ENCODE measurements at regions not wholly inside any gene's neighbourhood (a gene's known extent, or its start where the extent isn't known, plus 50 kb on each side); places are given as distances from the start of the nearest gene placed in this dataset.

- ATAC-seq (replicated peaks), result no peak
- peaks cover 0 to 6% of the 10 kb centered on the region in 2 donors for H3K27me3 Mint-ChIP-seq
These were observed 170.1 kb upstream of the INHBA start for GRCh38 chr7:41872966-41873365.

DNA sequence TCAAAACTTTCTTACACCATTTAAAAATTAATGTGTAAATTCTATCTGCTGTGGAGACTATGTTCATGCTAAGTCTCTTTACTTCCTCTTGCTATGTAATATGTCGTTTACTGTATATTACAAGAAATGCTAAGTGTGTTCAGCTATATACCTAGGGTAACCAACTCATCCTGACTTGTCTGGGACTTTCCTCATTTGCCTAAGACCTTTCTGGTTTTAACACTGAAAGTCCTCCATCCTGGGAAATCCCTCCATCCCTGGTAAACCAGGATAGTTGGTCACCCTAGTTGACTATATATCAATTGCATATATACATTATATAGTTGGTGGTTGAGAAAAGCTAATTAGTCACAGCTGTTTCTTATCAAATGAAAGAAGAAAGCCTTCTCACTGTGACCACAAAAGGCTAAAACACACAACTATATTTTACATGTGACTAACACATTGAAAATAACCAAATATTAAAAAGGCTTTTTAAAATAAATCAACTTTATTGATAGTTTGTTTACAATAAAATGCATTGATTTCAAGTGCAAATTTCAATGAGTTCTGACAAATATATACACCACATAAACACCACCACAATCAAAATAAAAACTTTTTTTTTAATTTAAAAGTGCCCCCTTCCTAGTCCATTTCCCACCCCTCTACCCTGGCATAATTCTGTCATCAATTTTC is 167.7 kb upstream of the INHBA start:
- DNase-seq, result no peak
- peaks cover 0 to 5% of the 10 kb centered on the region in 2 donors for H3K4me1 Mint-ChIP-seq (ENCODE audit: low read depth in 2 of 2)
- H3K9me3 Mint-ChIP-seq, result no peaks in the 10 kb centered on the region
- H3K36me3 Mint-ChIP-seq (ENCODE audit: insufficient read depth), result no peaks in the 10 kb centered on the region
- H3K4me3 Mint-ChIP-seq, result no peak overlapping the region
- H3K27ac Mint-ChIP-seq, result no peak overlapping the region
- no peak for ATAC-seq (replicated peaks)
- peaks cover 0 to 6% of the 10 kb centered on the region in 2 donors for H3K27me3 Mint-ChIP-seq

More at GRCh38 chr7:41872966-41873365, 170.1 kb upstream of the INHBA start:
- Mint-ChIP-seq H3K9me3 (no peaks in the 10 kb centered on the region), H3K27ac (no peak overlapping the region), H3K36me3 (ENCODE audit: insufficient read depth) (no peaks in the 10 kb centered on the region), H3K4me1 (ENCODE audit: low read depth in 2 of 2) (peaks cover 0 to 11% of the 10 kb centered on the region in 2 donors), H3K4me3 (no peak overlapping the region)
- DNase-seq, result no peak

GRCh38 chr7:41869997-41870396 is 167.1 kb upstream of the INHBA start:
- Mint-ChIP-seq H3K4me1 (ENCODE audit: low read depth in 2 of 2) (peaks cover 0 to 5% of the 10 kb centered on the region in 2 donors), H3K27ac (no peak overlapping the region), H3K4me3 (no peak overlapping the region), H3K9me3 (no peaks in the 10 kb centered on the region), H3K27me3 (peaks cover 0 to 10% of the 10 kb centered on the region in 2 donors), H3K36me3 (ENCODE audit: insufficient read depth) (no peaks in the 10 kb centered on the region)
- ATAC-seq (replicated peaks) (no peak), DNase-seq (no peak)

GRCh38 chr7:41869596-41869995 is 166.7 kb upstream of the INHBA start:
- no peaks in the 10 kb centered on the region for H3K9me3 Mint-ChIP-seq
- H3K4me1 Mint-ChIP-seq (ENCODE audit: low read depth in 2 of 2), result peaks cover 0 to 3% of the 10 kb centered on the region in 2 donors
- H3K36me3 Mint-ChIP-seq (ENCODE audit: insufficient read depth), result no peaks in the 10 kb centered on the region
- no peak for DNase-seq
- no peak for ATAC-seq (replicated peaks)
- no peak overlapping the region for H3K27ac Mint-ChIP-seq
- H3K27me3 Mint-ChIP-seq, result peaks cover 0 to 10% of the 10 kb centered on the region in 2 donors
- no peak overlapping the region for H3K4me3 Mint-ChIP-seq

DNA sequence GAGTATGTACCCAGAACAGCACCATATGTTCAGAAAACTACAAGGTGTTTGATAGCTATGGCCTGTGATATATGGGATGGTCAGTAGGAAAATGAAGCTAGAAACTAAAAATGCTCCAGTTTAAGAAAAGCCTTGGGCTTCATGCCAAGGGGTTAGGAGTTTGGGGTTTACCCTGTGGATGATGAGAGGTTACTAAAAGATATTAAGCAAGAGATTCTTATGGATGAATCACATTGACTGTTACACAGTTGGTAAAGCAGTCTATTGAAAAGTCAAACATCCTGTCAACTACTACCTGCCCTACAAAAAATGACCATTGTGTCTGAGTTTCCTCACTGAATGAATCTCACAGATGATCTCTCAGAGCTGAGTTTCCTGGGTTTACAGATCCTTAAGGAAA is 166.2 kb upstream of the INHBA start:
- ATAC-seq (replicated peaks), result no peak
- no peak overlapping the region for H3K27ac Mint-ChIP-seq
- no peaks in the 10 kb centered on the region for H3K9me3 Mint-ChIP-seq
- H3K4me3 Mint-ChIP-seq, result no peak overlapping the region
- H3K36me3 Mint-ChIP-seq (ENCODE audit: insufficient read depth), result no peaks in the 10 kb centered on the region
- H3K27me3 Mint-ChIP-seq, result peaks cover 0 to 10% of the 10 kb centered on the region in 2 donors
- no peak for DNase-seq
- no peaks in the 10 kb centered on the region for H3K4me1 Mint-ChIP-seq (ENCODE audit: low read depth in 2 of 2)

DNA sequence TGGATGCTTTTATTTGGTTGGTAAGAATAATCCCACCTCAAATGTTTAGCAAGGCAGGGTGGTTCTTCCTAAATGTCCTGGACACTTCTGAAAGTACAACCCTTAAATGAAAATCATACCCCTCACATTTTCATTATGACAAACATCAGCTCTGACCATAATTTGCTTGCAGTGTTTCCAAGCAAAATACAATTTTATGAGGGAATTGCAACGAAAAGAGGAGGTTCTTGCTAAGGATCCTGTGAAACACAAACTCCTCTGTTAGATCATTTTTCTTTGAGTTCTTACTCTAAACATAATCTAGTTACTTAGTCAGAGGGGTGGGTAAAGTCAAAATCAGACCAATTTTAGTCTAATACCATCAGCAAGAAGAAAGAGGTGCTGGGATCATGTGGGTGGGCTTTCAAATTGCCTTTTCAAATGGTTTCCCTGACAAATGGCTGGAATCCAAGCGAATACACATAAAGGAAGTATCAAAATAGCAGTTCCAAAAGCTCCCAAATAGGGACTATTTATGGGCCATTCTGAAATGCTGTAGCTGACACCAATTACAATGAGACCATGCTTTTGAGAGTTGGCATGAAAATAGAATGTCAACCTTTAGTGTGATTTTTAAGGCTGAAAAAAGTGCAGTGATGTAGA is 164.9 kb upstream of the INHBA start:
- no peaks in the 10 kb centered on the region for H3K9me3 Mint-ChIP-seq
- no peaks in the 10 kb centered on the region for H3K36me3 Mint-ChIP-seq (ENCODE audit: insufficient read depth)
- no peak overlapping the region for H3K4me3 Mint-ChIP-seq
- H3K27ac Mint-ChIP-seq, result no peak overlapping the region
- no peaks in the 10 kb centered on the region for H3K4me1 Mint-ChIP-seq (ENCODE audit: low read depth in 2 of 2)
- H3K27me3 Mint-ChIP-seq, result peaks cover 0 to 10% of the 10 kb centered on the region in 2 donors
- no peak for DNase-seq
- ATAC-seq (replicated peaks), result no peak

- Mint-ChIP-seq H3K27me3 (peaks cover 0 to 10% of the 10 kb centered on the region in 2 donors), H3K27ac (no peak overlapping the region), H3K4me3 (no peak overlapping the region), H3K36me3 (ENCODE audit: insufficient read depth) (no peaks in the 10 kb centered on the region), H3K9me3 (no peaks in the 10 kb centered on the region), H3K4me1 (ENCODE audit: low read depth in 2 of 2) (no peaks in the 10 kb centered on the region)
- ATAC-seq (replicated peaks), result no peak
- no peak for DNase-seq
These were observed 159.4 kb upstream of the INHBA start for GRCh38 chr7:41862261-41862660.

GRCh38 chr7:41861642-41862041 is 158.8 kb upstream of the INHBA start:
- DNase-seq, result no peak
- H3K27ac Mint-ChIP-seq, result no peak overlapping the region
- no peak overlapping the region for H3K4me3 Mint-ChIP-seq
- H3K9me3 Mint-ChIP-seq, result no peaks in the 10 kb centered on the region
- H3K4me1 Mint-ChIP-seq (ENCODE audit: low read depth in 2 of 2), result no peaks in the 10 kb centered on the region
- H3K36me3 Mint-ChIP-seq (ENCODE audit: insufficient read depth), result no peaks in the 10 kb centered on the region
- H3K27me3 Mint-ChIP-seq, result peaks cover 0 to 15% of the 10 kb centered on the region in 2 donors
- no peak for ATAC-seq (replicated peaks)

DNA sequence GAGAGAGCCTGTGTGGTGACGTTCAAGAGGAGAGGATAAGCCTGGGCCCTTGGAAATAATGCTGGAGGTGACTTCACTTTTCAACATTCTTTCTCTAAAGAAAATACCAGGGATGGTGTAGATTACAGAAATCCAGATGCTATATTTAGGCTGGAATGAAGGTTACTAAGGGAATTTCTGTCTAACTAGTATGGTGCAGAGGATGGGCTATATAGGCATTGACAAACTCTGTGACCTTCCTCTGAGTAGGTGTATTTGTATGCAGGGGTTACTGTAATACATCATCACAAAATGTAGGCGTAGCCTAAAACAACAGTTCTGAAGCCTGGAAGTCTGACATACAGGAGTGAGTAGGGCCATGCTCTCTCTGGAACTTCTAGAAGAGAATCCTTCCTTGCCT is 155.3 kb upstream of the INHBA start:
- no peak for ATAC-seq (replicated peaks)
- Mint-ChIP-seq H3K4me3 (no peak overlapping the region), H3K27me3 (peaks cover 6 to 25% of the 10 kb centered on the region in 2 donors), H3K27ac (no peak overlapping the region), H3K4me1 (ENCODE audit: low read depth in 2 of 2) (no peaks in the 10 kb centered on the region), H3K36me3 (ENCODE audit: insufficient read depth) (peaks cover 3% of the 10 kb centered on the region), H3K9me3 (no peaks in the 10 kb centered on the region)
- no peak for DNase-seq

- DNase-seq (no peak), ATAC-seq (replicated peaks) (no peak)
- H3K4me3 Mint-ChIP-seq, result no peak overlapping the region
- peaks cover 3% of the 10 kb centered on the region for H3K36me3 Mint-ChIP-seq (ENCODE audit: insufficient read depth)
- no peak overlapping the region for H3K27ac Mint-ChIP-seq
- H3K9me3 Mint-ChIP-seq, result no peaks in the 10 kb centered on the region
- no peaks in the 10 kb centered on the region for H3K4me1 Mint-ChIP-seq (ENCODE audit: low read depth in 2 of 2)
- H3K27me3 Mint-ChIP-seq, result peaks cover 12 to 20% of the 10 kb centered on the region in 2 donors
These were observed 152.9 kb upstream of the INHBA start for GRCh38 chr7:41855798-41856197.

GRCh38 chr7:41847606-41848005 is 144.7 kb upstream of the INHBA start:
- peaks cover 0 to 4% of the 10 kb centered on the region in 2 donors for H3K9me3 Mint-ChIP-seq
- no peak overlapping the region for H3K4me3 Mint-ChIP-seq
- no peak for DNase-seq
- H3K27ac Mint-ChIP-seq, result no peak overlapping the region
- no peak for ATAC-seq (replicated peaks)
- peaks cover 0 to 3% of the 10 kb centered on the region in 2 donors for H3K27me3 Mint-ChIP-seq
- H3K4me1 Mint-ChIP-seq (ENCODE audit: low read depth in 2 of 2), result no peaks in the 10 kb centered on the region
- H3K36me3 Mint-ChIP-seq (ENCODE audit: insufficient read depth), result peaks cover 6% of the 10 kb centered on the region

DNA sequence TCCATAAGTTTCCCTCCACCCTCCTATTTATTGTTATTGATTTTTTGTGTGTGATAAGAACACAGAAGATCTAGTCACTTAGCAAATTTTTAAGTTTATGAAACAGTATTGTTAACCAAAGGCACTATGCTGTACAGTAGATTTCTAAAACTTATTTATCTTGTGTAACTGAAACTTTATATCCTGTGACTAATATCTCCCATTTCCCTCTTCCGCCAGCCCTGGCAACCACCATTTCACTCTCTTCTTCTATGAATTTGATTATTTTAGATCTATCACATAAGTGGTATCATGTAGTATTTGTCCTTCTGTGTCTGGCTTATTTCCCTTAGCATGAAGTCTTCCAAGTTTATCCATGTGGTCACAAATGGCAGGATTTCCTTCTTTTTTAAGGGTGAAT is 144.3 kb upstream of the INHBA start:
- Mint-ChIP-seq H3K4me1 (ENCODE audit: low read depth in 2 of 2) (no peaks in the 10 kb centered on the region), H3K27me3 (no peaks in the 10 kb centered on the region), H3K27ac (no peak overlapping the region), H3K36me3 (ENCODE audit: insufficient read depth) (peaks cover 6% of the 10 kb centered on the region), H3K4me3 (no peak overlapping the region), H3K9me3 (peaks cover 0 to 4% of the 10 kb centered on the region in 2 donors)
- no peak for ATAC-seq (replicated peaks)
- DNase-seq, result no peak

DNA sequence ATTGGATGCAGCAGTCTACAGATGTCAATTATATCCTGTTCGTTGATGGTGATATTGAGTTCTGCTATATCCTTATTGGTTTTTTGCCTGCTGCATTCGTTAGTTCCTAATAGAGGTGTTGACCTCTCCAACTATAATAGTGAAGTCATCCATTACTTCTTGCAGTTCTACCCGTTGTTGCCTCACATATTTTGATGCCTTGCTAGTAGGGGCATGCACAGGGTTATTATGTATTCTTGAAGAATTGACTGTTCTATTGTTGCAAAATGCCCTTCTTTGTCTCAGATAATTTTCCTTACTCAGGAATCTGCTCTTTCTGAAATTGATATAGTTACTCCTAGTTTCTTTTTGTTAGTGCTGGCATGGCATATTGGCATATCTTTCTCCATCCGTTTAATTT is 140.1 kb upstream of the INHBA start:
- no peak overlapping the region for H3K4me3 Mint-ChIP-seq
- peaks cover 6% of the 10 kb centered on the region for H3K36me3 Mint-ChIP-seq (ENCODE audit: insufficient read depth)
- H3K27ac Mint-ChIP-seq, result no peak overlapping the region
- no peaks in the 10 kb centered on the region for H3K27me3 Mint-ChIP-seq
- peaks cover 0 to 4% of the 10 kb centered on the region in 2 donors for H3K9me3 Mint-ChIP-seq
- DNase-seq (no peak), ATAC-seq (replicated peaks) (no peak)
- no peaks in the 10 kb centered on the region for H3K4me1 Mint-ChIP-seq (ENCODE audit: low read depth in 2 of 2)

DNA sequence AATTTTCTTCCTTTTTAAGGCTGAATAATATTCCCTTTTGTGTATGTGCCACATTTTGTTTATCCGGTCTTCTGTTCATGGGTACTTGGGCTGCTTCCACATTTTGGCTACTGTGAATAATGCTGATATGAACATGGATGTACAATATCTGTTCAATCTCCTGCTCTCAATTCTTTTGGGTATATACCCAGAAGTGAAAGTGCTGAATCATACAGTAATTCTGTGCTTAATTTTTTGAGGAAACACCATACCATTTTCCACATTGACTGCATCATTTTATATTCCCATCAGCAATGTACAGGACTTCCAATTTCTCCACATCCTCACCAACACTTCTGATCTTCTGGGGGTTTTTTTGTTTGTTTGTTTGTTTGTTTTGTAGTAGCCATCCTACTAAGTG is 135.0 kb upstream of the INHBA start:
- Mint-ChIP-seq H3K27ac (no peak overlapping the region), H3K4me3 (no peak overlapping the region), H3K4me1 (ENCODE audit: low read depth in 2 of 2) (no peaks in the 10 kb centered on the region), H3K9me3 (peaks cover 0 to 2% of the 10 kb centered on the region in 2 donors), H3K27me3 (no peaks in the 10 kb centered on the region), H3K36me3 (ENCODE audit: insufficient read depth) (no peaks in the 10 kb centered on the region)
- ATAC-seq (replicated peaks), result no peak
- DNase-seq, result no peak

All from effector memory CD8-positive, alpha-beta T cell (primary cell).